ENCODE measurements at regions not wholly inside any gene's neighbourhood (a gene's known extent, or its start where the extent isn't known, plus 50 kb on each side); places are given as distances from the start of the nearest gene placed in this dataset.
"Not testable (repeated sequence)": the region's sequence is repeated elsewhere in the genome, so short reads cannot be mapped to it uniquely, and the experiment has no call there.

DNA sequence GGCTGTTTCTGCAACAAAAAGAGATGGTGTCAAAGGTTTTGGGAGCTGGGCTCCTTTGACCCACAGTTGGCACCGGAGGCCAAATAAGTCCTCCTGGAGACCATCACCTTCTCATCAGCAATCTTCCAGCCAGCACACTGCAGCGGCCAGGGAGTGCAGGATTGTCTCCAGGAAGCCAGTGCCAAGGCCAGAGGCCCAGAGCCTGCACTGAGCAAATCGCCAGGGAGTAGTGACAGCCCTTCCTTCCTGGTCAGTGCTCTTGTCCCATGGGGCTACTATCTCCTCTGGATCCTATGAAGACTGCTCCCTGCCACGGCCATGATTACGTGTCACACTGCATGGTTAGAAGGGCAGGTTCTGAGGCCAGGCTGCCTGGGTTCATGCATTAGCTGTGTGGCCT, 134.3 kb upstream of the CRHR1 start:
- DNase-seq (ENCODE audit: low spot score) = no peak

DNA sequence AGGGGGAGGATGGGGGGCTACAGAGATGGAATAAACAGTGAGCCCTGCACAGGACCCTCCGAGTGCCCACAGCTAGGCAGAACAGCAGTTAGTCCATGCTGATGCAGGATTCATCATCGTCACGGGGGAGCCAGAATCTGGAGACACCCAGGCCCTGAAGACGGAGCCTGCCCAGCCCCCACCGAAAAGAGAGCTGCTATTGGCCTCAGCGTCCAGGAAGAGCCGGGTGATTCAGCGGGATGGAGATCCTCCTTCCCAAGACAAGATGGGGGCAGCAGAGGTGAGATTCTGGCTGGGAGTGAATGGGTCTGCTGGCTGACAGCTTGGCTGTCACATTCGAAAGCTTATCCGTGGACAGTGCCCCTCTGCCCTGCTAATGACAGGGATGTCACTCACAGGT, 133.6 kb upstream of the CRHR1 start:
- DNase-seq (ENCODE audit: low spot score) = no peak

DNA sequence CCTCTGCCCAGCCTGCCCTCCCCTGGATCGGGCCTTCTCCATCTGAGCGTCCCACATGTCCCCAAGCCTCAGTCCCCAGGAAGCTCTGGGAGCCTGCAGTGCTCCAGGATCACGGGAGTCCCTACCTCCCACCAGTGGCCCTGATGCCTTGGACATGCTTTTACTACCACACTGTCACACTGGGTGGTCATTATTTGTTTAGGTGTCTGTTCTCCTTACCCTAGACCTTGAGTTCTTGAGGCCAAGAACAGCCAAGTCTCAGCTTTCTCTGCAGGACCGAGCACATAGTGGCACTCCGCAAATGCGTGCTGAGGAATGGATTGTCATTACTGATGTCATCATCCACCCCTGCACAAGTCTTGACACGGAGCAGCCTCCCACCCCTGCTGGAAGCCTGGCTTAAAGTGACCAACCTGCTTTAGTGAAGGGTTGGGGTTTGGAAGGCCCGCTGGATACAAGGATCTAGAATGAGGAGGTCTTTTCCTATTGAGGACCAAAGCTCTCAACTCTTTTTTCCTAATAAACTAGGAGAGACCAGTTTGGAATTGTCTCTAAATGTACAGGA, 132.9 kb upstream of the CRHR1 start:
- DNase-seq (ENCODE audit: low spot score) = no peak

DNA sequence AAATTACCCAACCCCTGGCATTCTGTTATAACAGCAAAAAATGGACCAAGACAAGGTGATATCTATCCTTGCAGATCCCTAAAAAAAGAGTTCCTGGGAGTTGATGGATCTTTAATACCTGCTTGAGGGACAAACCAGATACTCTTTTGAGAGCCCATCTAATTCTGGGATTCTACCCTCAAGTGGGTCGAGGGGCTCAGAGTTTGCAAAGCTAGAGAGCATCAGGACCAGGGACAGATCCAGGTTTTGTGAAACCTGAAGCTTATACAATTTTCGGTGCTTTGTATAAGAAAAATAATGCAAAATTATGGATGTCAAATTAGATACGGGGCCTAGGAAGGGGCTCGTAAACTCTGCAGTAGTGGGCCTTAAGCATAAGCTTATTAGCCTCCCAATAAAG, 130.5 kb upstream of the CRHR1 start:
- no peak for DNase-seq (ENCODE audit: low spot score)

DNA sequence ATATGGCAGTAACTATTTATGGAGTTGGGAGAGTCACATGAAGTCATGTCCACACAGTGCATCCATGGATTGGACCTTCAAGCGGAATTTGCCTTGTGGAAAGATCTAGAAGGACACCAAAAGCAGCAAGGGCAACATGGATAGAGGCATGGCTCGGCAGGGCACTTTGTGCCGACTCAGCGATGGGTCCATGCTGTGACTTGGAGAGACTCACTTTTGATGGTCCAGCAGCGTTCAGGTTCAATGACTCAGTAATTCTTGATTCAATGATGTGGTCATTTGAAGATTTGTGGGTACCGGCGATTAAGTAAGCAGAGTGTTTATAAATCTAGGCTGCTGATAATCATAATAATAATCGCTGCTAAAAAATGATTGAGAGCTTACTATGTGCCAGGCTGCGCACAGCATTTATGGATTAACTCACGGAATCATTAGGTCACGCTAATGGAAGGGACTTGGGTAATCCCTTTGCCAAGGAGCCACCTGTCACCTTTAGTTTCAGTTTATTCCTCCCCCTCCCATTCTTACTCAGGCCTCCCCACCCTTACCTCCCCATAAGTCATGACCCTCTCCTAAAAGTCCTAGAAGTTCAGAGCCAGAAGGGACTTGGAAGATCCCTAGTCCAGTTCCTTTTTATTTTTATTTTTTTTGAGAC, 127.5 kb upstream of the CRHR1 start:
- DNase-seq (ENCODE audit: low spot score) = no peak

DNA sequence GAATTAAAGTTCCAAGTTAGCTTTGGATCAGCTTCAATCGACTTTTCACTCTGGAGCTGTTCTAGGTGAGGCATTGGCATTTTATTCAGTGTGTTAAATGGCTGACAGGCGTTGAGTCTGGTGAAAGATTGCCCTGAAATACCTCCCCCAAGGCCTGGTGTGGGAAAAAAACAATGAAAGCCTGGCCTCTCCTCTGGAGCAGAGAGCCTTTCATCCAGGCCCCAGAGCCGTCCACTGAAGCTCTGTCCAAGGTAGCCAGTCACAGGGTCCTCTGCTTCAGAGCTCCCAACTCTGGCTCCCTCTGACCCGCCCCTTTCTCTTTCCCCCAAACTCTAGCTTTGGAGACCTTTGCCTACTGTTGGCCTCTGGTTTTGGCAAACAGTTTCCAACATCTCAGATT, 123.6 kb upstream of the CRHR1 start:
- no peak for DNase-seq (ENCODE audit: low spot score)

DNA sequence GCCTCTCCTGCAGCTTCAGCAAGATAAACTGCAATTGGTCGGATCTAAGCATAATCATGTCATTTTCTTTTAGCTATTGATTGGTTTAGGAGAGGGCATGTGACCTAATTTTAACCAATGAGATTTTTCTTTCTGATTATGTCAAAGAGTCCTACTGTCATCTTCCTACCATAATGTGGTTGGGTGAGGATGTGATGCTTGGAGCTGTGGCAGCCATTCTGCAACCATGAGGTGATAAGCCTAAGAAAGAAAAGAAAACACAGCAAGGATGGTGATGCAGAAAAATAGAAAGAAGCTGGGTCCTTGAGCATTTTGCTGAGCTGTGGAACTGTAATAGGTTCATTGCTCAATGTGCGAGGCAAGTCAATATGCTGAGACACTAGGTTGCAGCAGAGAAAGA, 121.7 kb upstream of the CRHR1 start:
- no peak for DNase-seq (ENCODE audit: low spot score)

DNA sequence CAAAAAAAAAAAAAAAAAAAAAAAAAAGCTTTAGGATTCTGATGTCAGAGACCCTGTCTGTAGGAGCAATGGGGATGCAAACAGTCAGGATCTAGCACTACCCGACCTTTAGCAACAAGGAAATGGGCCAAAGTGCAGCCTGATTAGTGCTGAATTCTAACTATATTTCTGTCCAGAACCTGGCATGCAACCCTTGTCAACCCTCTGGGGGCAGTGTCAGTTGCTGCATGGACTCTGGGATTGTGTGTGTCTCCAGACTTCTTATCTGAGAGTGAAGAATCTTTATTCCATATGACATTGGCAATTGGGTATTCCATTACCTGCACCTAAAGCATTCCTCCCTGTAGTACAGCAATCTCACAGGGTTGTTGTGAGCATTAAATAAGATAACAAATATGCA, 120.3 kb upstream of the CRHR1 start:
- no peak for DNase-seq (ENCODE audit: low spot score)

DNA sequence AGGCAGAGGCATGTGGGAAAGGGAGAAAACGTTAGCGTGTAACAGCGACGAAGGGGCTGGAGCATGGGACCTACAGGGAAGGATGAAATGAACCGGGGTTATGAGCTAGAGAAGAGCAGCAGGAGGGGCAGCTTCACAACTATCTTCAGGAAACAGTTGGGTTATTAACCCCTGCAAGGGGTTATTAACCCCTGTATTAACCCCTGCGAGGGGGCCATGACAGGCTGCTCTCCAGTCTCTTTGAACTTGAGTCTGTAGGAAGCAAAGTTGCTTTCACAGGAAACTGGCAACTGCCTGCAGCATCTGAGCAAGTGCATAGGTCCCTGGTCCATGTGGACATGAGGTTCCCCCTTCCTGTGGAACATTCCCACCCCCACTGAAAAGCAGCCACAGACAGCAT, 119.2 kb upstream of the CRHR1 start:
- DNase-seq (ENCODE audit: low spot score) = no peak

DNA sequence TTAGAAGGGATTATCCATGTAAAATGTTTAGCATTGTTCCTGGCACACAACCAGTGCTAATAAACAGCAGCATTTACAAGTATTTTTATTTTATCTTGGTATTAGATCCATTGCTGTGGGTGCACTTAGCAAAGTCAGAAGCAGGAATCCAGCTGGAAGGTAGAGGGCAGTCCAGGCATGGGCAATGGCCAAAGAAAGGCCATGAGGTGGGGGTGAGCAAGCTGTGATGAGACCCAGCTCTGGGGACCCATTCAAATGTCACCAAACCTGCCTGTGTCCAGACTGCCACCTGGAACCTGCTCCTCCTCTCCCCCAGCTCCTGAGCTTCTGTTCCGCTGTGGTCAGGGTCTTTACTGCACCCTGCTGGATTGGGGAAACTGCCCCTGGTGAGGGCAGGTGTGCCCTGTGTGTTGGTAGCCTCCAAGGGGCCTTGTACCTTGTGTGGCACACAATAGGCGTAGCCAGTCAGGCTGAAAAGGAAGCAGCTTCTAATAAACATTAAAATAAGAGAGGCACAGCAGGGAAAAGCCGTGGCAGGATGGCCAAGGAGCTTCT, 118.0 kb upstream of the CRHR1 start:
- DNase-seq (ENCODE audit: low spot score) = no peak

DNA sequence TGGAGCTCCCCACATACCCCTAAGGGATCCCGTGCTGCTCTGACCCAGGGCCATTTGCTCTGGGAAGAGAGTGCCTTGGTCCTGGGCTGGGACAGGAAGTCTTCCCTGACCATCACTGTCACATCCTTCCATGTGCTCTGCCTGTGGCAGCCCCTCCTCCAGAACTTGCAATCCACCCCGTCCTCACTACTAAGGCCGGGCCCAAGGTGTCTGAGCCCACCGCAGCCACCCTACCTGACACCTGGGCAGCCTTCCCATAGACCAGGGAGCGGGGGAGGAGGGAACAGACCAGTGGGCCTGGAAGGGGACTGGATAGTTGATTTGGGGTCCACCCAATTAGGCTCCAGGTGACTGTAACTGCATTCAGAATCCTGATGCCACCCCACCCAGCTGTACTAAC, 117.5 kb upstream of the CRHR1 start:
- no peak for DNase-seq (ENCODE audit: low spot score)

DNA sequence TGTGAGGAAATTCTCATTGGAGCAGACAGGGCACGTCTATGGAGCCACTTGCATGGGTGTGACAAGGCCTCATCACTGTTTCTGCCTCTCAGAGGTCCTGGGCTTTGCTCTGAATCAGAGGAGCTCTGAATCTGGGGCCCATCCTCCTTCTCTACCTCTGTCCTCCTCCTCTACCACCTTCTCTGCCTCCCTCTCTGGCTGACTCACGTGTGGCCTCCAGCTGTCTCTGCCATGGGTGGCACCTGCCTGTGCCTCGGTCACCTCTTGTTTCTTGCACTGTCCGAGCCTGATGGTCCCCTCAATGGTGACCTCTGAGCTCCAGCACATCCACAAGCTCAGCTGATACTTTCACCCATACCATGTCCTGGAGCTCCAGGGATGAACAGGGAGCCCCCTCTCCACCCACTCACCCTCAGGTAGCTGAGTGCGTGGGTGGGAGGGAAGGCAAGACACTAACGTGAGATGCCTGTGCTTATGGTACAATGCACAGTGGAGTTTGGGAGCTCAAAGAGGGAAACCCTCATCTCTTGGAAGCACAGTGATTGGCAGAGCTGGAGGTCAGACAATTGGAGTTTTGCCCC, 116.4 kb upstream of the CRHR1 start:
- DNase-seq (ENCODE audit: low spot score) = no peak

DNA sequence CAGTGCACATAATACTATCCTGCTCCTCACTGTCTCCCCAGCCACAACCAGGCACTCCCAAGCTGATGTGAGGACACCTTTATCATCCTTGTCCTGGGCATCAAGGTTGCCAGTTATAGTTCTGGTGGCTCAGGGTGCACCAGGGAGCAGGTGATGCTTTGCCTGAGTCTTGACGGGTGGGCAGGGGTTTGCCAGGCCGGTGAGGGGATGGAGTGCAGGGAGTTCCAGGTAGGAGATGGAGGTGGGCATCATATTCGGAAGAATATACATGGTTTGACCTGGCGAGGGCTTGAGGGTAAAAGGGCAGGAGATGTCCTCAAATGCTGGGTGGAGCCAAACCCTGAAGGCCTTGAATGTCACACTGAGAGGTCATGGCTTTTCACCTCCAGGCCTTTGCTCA, 115.8 kb upstream of the CRHR1 start:
- no peak for DNase-seq (ENCODE audit: low spot score)

DNA sequence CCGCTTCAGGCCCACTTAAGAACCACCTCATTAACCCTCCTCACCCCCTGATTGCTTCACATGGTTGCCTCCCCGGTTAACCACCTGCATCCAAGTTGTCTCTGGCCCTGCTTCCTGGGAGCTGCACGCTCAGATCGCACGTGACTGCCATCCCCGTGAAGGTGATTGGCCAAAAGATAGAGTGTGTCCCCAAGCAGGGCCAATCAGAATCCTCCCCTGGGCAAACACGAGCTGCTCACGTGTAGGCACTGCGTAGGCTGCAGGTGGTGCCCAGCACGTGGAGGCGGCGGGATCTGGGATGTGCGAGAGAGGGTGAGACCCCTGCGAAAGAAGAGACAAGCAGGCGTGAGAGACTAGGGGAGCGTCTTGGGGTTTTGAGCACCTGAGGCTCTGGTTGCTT, 111.8 kb upstream of the CRHR1 start:
- DNase-seq (ENCODE audit: low spot score) = no peak

DNA sequence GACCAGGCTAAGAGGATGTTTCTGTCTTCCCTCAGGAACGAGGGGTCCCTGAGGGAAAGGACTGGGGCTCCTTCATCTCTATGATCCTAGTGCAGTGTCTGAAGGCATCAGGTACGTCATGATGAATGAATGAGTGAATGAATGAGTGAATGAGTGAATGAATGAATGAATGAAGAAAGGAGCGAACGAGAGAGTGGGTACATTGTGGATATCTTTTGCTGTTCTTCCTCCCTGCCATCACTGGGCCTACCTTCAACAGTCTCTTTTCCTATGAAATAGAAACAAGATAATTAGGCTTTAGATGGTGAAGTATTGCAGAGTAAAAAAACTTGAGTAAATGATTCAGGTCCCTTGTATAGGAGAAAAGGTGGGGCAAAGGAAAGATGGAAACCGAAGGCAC, 111.3 kb upstream of the CRHR1 start:
- no peak for DNase-seq (ENCODE audit: low spot score)

DNA sequence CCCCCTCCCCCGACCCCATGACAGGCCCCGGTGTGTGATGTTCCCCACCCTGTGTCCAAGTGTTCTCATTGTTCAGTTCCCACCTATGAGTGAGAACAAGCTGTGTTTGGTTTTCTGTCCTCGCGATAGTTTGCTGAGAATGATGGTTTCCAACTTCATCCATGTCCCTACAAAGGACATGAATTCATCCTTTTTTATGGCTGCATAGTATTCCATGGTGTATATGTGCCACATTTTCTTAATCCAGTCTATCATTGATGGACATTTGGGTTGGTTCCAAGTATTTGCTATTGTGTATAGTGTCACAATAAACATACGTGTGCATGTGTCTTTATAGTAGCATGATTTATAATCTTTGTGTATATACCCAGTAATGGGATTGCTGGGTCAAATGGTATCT, 110.4 kb upstream of the CRHR1 start:
- not testable (repeated sequence) for DNase-seq (ENCODE audit: low spot score)

DNA sequence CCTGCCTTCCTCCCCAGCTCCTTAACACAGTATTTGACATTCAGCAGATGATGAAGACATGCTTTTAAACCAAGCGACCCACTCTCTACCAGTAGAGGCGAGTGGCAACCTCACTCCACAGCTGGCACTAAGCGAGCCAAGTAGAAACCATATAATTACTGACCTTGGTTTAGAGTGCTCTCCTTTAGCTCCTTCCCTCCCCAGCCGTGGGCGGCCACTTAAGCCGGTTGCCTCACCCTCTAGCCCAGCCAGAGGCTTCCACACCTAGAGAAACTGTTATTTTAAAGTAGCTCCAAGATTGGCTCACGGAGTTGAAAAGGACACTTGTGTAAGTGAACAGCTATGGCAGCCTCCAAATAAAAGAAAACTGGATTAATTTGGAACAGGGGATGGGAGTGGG, 109.1 kb upstream of the CRHR1 start:
- no peak for DNase-seq (ENCODE audit: low spot score)

DNA sequence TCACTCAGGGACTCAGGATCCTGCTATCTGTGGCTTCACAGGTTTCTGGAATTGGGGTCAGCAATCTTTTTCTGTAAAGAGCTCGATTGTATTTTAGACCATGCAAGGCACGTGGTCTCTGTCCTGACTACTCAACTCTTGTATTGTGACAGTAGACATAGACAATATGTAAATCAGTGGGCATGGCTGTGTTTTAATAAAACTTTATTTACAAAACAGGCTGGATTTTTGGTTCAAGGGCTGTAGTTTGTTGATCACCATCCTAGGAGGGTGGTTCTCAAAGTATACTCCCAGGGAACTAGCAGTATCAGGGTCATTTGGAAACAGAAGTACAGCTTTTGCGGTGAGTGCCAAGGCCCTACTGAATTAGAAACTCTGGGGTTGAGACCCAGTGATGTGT, 108.2 kb upstream of the CRHR1 start:
- no peak for DNase-seq (ENCODE audit: low spot score)

DNA sequence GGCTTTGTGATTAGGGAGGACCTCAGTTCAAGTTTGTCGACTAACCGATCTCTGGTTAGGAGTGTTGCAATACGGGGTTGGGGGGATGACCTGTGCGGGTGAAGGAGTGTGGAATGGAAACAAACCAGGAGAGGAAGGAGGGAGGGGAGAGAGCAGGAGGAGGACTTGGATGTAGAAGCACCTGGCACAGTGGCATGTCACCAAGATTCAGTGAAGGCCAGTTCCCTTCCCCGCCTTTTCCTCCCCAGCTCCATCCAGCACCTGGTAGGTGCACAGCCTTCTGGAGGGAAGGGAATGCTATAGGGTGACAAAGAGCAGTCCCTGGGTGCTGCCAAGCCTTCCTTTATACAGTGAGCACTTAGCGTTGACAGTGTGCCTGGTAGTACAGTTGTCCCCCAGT, 107.4 kb upstream of the CRHR1 start:
- DNase-seq (ENCODE audit: low spot score) = no peak

DNA sequence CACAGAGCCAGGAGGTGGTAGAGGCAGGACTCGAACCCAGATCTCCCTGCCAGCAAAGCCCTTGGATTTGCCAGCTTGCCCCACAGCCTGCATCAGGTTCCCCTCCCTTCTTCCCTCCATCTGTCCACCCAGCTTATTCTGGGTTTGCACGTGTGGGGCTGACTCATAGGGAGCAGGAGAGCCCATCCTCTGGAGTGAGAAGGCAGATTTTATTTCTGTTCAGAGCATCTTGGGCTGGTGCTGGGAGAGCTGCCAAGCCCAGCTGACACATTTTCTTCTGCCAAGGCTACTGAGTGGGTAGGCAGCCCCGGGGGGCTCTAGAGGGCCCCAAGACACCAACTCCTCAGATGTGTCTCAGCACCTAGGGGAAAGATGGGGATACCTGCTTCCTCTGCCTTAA, 106.3 kb upstream of the CRHR1 start:
- DNase-seq (ENCODE audit: low spot score) = peak; percentile 35

DNA sequence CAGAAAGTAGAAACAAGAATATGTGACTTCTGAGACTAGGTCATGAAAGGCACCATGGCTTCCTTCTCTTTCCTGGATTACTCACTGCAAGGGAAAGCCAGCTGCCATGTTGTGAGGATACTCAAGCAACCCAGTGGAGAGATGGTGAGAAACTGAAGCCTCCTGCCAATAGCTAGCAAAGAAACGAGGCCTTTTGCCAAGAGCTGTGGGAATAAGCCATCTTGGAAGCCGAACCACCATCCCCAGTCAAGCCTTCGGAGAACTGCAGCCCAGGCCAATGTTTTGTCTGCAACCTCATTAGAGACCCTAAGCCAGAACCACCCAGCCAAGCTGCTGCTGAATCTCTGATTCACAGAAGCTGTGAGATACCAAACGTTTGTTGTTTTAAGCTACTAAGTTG, 104.7 kb upstream of the CRHR1 start:
- no peak for DNase-seq (ENCODE audit: low spot score)

DNA sequence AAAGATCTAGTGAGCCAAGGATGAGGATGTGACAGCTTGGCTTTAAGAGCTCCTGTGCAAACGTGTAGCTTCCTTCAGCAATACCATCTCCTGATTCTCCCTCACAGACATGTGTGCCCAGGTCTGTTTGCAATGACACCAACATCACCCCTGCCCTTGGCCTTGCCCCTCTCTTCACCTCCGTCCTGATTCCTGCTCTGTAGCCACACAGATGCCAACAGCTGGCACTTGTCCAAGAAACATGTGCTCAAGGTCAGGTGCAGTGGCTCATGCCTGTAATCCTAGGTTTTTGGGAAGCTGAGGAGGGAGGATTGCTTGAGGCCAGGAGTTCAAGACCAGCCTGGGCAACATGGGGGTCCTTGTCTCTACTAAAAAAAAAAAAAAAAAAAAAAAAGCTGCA, 103.8 kb upstream of the CRHR1 start:
- no peak for DNase-seq (ENCODE audit: low spot score)

DNA sequence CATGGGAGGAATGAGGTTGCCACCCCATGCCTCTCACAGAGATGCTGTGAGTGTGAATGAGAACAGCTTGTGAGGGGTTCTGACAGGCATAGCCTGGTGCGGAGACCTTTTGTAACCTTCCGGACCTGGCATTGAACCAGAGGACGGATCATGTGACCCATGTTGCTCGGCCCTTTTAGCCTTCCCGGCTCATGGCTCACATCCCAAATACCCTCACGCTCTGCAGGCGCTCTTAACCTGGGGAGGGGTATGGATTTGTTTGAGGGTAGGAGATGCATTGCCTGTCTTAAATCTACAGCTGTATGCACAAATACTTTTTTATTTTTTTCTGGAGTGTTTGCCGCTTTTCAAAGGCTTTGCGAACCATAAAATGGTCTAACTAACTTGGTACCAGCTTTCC, 102.4 kb upstream of the CRHR1 start:
- DNase-seq (ENCODE audit: low spot score) = no peak

DNA sequence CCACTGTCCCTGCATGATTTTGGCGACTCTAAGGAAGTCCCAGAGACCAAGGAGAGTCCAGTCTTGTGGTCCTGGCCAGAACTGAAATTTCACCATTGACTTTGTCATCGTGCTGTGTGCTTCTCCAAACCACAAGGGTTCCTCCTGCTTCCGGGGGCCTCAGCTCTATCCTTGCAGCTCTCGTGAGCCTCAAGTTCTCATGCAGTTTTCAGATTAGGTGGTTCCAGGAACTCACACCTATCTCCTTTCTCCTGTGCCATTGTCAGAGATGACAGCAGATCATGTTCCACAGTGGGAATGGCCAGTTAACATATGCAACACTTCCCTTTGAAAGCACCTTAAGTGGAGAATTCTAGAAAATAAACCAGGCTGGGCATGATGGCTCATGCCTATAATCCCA, 97.9 kb upstream of the CRHR1 start:
- no peak for DNase-seq (ENCODE audit: low spot score)
